Epidermal melanocyte (primary cell): ENCODE measurements at regions not wholly inside any gene's neighbourhood (a gene's known extent, or its start where the extent isn't known, plus 50 kb on each side); places are given as distances from the start of the nearest gene placed in this dataset.
"Not testable (repeated sequence)": the region's sequence is repeated elsewhere in the genome, so short reads cannot be mapped to it uniquely, and the experiment has no call there.

Experiments
- DNase-seq: peaks from one replicate; pipeline ENCODE4 v3.0.0; 2011; ENCODE audit warnings: low spot score; ENCODE audit not compliant: insufficient read length

DNA sequence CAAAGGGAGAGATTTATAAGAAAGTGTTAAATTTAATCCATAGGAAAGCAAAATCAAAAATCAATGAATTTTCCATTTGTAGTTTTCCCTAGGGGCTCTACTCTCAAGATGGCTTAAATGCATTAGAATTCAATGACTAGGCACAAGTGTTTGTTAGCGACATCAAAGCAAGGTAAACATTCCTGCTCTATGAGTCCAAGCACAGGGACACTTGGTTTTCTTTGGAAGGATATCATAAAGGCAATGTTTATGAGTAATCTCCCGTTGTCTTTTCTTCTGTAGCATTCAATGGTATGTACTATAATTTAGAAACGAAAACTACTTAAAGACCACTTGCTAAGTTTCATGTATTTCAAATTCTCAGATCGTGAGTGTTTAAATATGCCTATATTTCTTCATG lies 54.8 kb upstream of the ZNF717 start:
- DNase-seq = not testable (repeated sequence)

GRCh38 chr3:75850301-75851008 lies 65.1 kb upstream of the ZNF717 start:
- DNase-seq = not testable (repeated sequence)

- DNase-seq = no peak
These were observed 77.8 kb upstream of the ZNF717 start for GRCh38 chr3:75863130-75863529.

GRCh38 chr3:75863878-75864277 lies 78.5 kb upstream of the ZNF717 start:
- DNase-seq = no peak

GRCh38 chr3:75883719-75884118 lies 98.4 kb upstream of the ZNF717 start:
- not testable (repeated sequence) for DNase-seq

GRCh38 chr3:75886971-75887526 lies 101.7 kb upstream of the ZNF717 start:
- no peak for DNase-seq

DNA sequence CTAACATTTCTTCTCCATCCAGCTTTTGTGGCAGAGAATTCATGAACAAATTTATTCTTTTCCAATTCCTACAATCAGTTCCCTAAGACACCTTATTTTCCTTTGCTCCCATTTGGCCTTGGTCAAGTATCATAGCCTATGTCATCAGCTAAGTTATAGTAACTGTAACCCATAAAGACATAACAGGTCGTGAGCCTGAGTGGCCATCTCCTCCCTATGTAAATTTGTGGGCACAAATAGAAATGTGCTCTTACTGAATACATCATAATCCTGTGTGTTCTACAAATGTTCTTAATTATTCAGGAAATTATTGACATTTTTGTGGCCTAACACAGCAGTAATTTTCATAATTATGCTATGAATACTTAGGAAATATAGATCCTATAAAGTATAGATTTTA lies 108.9 kb upstream of the ZNF717 start:
- no peak for DNase-seq

- DNase-seq = no peak
These were observed 110.9 kb upstream of the ZNF717 start for GRCh38 chr3:75896265-75896664.

DNA sequence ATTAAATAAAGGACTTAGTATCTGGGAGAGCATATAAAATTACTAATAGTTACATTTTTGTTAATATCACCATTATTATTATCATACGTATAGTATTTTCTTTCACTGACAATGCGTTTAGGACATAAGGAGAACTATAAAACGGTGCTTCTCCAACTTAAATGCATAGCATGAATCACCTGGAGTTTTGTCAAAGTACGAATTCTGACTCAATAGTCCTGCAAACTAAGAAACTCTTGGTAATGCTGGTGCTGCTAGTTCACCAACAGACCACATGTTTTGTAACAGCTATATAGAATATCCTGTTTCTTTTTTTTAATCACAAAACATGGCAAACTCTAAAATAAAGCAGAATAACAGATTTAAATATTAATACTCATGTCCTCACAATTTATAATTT lies 116.1 kb upstream of the ZNF717 start:
- not testable (repeated sequence) for DNase-seq

DNA sequence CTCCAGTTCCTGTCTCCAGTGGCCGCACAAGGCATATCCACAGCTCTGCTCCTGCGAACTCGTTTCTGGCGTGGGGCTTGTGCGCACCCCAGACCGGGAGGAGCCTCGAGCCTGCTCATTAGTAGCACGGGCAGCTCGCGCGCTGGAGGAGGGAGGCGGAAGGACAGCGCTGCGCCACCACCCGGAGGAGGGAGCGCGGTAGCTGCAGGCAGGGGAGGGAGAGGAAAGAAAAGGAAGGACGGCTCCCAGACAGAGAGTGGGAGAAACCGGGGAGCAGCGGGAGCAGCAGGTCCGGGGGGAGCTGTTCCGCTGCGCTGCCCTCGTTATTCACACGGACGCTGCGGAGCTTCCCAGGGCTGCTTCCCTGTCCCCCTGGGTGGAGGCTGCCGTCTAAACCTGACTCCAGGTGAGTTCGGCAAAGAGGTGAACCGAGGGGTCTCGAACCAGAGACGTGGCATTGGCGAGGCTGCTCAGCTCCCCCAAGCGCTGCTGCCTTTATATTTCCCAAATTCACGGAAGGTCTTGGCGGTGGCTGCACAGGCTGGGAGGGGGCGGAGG lies 121.3 kb upstream of the ZNF717 start:
- DNase-seq = no peak

DNA sequence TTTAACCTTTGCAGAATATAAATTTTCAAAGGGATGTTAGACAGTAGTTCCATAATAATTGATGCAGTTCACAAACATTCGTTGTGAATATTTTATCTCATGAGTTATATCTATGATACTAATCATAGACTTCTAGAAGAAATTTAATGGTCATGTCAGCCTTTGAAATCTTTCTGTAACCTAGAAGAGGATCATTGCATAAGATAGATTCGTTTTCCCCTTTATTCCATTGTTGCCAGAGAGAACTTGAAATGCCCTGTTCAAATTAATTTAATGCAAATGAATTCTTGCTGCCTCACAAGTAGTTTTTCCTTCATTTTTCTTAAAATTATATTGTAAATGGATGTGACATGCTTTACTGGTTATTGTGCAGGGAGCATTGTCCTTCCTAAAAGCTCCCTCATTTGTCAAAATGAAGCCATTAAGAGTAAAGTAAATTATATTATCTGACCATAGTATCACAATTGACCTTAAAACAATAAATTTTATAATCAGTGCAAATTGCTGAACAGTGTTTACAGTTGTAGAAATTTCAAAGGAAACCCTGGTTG lies 128.5 kb upstream of the ZNF717 start:
- no peak for DNase-seq

DNA sequence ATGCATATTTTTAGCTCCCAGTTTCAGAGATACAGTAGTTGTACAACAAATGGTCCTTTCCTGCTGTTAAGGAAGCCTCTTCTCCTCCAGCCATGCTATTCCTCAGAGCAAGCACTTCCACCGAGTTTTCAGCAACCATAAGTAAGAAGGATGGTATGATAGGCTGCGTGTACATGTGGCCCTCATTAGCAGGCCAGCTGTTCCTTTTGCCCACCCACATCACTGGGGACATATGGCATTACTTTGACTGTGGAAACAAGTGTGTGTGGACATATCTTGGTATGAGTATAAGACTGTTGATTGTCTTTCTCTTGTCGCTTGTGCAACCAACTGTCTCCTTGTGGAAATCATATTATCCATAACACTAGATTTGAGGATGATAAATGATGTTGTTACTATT lies 129.4 kb upstream of the ZNF717 start:
- DNase-seq = not testable (repeated sequence)

DNA sequence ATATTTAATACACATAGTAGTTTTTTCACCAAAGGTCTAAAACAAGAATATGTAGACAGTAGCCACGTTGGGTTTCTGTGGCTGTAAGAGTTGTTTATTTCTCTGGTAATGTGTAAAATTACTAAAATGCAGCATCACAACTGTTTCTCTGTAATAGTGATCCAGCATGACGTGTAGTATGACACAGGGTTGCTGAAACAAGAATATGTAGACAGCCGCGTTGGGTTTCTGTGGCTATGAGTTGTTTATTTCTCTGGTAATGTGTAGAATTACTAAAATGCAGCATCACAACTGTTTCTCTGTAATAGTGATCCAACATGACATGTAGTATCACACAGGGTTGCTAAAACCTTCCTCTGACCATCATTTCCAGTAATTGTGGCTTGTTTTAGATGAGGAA lies 153.6 kb upstream of the ZNF717 start:
- DNase-seq = no peak

DNA sequence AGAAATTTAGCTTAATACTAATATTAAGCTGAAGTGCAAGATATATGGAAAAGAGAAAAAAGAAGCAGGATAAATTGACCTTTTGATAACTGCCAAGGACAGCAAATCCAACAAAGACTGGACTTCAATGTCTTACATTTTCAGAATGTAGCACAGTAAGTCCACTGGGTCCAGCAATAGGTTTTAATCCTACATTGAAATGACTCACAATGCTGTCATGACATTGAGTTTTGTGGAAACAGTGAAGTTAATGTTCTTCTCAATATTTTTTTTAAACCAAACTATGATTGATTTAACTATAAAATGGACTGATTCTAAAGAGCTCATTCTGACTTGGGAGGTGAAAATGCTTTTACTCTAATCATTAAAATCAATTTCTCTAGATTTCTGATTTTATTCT lies 166.6 kb upstream of the ZNF717 start:
- no peak for DNase-seq

- not testable (repeated sequence) for DNase-seq
These were observed 174.7 kb upstream of the ZNF717 start for GRCh38 chr3:75960031-75960430.

DNA sequence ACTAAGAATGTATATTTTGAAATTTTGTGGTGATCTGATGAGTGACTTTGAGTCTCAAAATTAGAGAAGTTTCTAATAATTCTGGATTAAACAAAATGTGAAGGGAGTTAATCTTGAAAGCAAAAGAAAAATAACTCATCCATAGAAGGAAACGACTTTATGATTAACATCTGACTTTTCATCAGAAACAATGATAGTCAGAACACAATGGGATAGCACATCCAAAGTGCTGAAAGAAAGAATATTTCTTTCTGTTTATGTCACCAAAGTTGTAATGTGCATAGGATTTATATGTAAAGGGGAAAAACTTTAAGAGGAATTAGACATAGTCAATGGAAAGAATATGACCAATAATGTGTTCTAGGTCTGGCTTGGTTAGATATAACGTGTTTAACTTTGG lies 176.7 kb upstream of the ZNF717 start:
- not testable (repeated sequence) for DNase-seq

DNA sequence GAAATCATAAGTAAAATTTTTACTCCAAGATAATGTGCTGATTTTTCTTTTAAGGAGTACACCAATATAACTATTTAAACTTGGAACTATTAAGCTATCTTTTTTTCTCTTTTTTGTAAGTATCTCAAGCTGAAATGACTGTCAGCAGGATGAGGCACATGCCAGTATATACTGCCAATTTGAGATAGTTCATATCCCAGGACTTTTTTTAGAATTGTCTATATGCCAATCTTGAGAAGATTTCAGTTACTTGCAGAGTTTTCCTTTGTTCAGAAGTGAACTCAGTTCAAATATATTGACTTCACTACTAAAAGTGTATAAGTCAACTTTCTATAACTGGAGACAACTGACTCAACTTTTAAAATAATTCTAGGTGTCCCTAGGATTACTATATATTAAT lies 181.7 kb upstream of the ZNF717 start:
- no peak for DNase-seq

DNA sequence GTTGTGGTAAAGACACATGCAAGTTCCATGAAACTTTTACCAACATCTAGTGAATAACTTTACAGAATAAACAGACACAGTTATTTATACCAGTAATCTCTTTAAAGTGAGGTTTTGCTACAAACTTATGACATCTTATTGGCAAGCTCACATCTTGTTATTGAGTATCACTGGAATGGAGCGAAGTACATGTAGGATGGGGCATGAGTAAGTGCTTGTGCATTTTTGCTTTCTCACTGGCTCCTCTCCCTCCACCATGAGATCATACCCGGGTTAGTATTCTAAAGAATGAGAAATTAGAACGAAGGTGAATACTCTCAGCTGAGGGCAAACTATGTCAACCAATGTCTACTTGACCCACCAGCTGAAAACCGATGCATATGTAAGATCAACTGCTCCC lies 193.3 kb upstream of the ZNF717 start:
- no peak for DNase-seq

GRCh38 chr3:75981401-75981800 lies 196.1 kb upstream of the ZNF717 start:
- no peak for DNase-seq

GRCh38 chr3:75982151-75982550 lies 196.8 kb upstream of the ZNF717 start:
- DNase-seq = no peak

DNA sequence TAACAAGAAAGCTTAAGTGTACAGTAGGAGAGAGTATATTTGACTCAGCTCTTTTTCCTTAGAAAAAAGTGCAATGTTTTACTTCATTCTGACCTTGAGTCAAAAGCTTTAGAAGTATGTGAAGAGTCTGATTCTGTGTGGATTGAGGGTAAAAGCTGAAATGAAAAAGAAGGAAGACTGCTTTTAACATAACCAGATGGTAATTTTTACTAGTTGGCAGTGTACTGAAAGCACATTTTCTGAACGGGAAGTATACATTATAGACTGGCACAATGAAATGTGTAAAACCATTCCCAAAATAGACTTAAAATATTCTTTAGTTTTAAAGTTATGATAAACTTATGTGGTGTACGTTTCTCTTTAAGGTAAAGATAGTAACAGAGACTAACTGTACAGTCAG lies 197.8 kb upstream of the ZNF717 start:
- DNase-seq = no peak

- DNase-seq = no peak
These were observed 198.4 kb upstream of the ZNF717 start for GRCh38 chr3:75983609-75984290.
